K562 (cell line): ENCODE measurements at regions not wholly inside any gene's neighbourhood (a gene's known extent, or its start where the extent isn't known, plus 50 kb on each side); places are given as distances from the start of the nearest gene placed in this dataset.

ENCODE experiments used
- ATAC-seq: fragments of 200-7000 bp; cut with Tn5 transposase; 3 replicates; pipeline ENCODE4 v1.9.1; 2020; ENCODE audit warnings: moderate library complexity
- BruUV-seq: library from RNA; stranded (reverse); fragments of 400-500 nt; replicated peaks from 2 replicates; lab custom pipeline; 2021; lab: Mats Ljungman, UMichigan
- CTCF ChIA-PET: fragments of 300-600 bp; formaldehyde crosslinking; extraction: SDS; loops from one replicate; lab custom pipeline; 2021; ENCODE audit warnings: low intra/inter-chr PET ratio; lab: Yijun Ruan, JAX
- POLR2A ChIA-PET: fragments of 300-600, 350-650 bp; sonication (Branson Sonifier 250); formaldehyde crosslinking; extraction: SDS; loops from one replicate; lab custom pipeline; 2021; ENCODE audit warnings: antibody characterized with exemption, inconsistent platforms; lab: Yijun Ruan, JAX
- DNase-seq, 4 experiments: peaks; one replicate each; pipeline versions ENCODE4 v3.0.0 to v3.0.0-alpha.2; 2011 to 2018; ENCODE audit warnings: low spot score in 3 of 4, mixed read lengths in 3 of 4; ENCODE audit errors: extremely low read depth in 1 of 4
- FAIRE-seq: peaks from 2 replicates; lab custom pipeline; 2011; peaks lifted over from hg19 to GRCh38; lab: Jason Lieb, UNC
- H2AFZ ChIP-seq: 2 replicates; pipeline ENCODE4 v1.6.0; 2011; ENCODE audit warnings: low read depth, low read length, control low read depth, inconsistent platforms
- H3K27ac ChIP-seq: fragments of 200-600 bp; 3 replicates; pipeline ENCODE4 v1.8.0; 2011; ENCODE audit warnings: low read depth, mild to moderate bottlenecking, control low read depth, inconsistent platforms, low read length, moderate library complexity, mixed read lengths; ENCODE audit errors: extremely low read depth
- H3K27me3 ChIP-seq, 2 experiments: fragments of 300-600 bp in 1 of 2; 2 replicates in 1 of 2; 3 replicates in 1 of 2; pipeline versions ENCODE4 v1.6.0 to v1.8.0; 2011; ENCODE audit warnings: inconsistent platforms in 2 of 2, low read length in 2 of 2, mild to moderate bottlenecking in 1 of 2, mixed read lengths in 1 of 2, moderate library complexity in 1 of 2; ENCODE audit not compliant: control insufficient read depth in 2 of 2, insufficient read depth in 2 of 2
- H3K36me3 ChIP-seq: fragments of 300-600 bp; 3 replicates; pipeline ENCODE4 v1.8.0; 2011; ENCODE audit warnings: mild to moderate bottlenecking, low read length, inconsistent platforms; ENCODE audit not compliant: control insufficient read depth, insufficient read depth
- H3K4me1 ChIP-seq, 2 experiments: fragments of 200-600 bp in 1 of 2; replicated peaks in 1 of 2; 2 replicates in 1 of 2; 3 replicates in 1 of 2; pipeline versions ENCODE4 v1.5.1 to v1.8.0; 2011; ENCODE audit warnings: inconsistent platforms in 2 of 2, low read length in 2 of 2, mild to moderate bottlenecking in 1 of 2, mixed read lengths in 1 of 2, moderate library complexity in 1 of 2; ENCODE audit not compliant: control insufficient read depth in 2 of 2, insufficient read depth in 2 of 2
- H3K4me2 ChIP-seq: 2 replicates; pipeline ENCODE4 v1.6.1; 2011; ENCODE audit warnings: low read length, control low read depth, inconsistent platforms, mixed read lengths; ENCODE audit not compliant: insufficient read depth
- H3K4me3 ChIP-seq: fragments of 200-600 bp; sonication (generic), shearing (Covaris generic); 2 replicates; pipeline ENCODE4 v1.5.1; 2016; ENCODE audit warnings: control low read depth, inconsistent platforms
- H3K79me2 ChIP-seq: fragments of 200-600 bp; 3 replicates; pipeline ENCODE4 v1.8.0; 2011; ENCODE audit warnings: low read length, inconsistent platforms; ENCODE audit not compliant: control insufficient read depth, insufficient read depth
- H3K9ac ChIP-seq, 2 experiments: 2 replicates each; pipeline versions ENCODE4 v1.6.0 to v1.6.1; 2011; ENCODE audit warnings: low read depth in 2 of 2, low read length in 2 of 2, control low read depth in 1 of 2, inconsistent platforms in 1 of 2, mild to moderate bottlenecking in 1 of 2, mixed read lengths in 1 of 2; ENCODE audit not compliant: insufficient read depth in 1 of 2
- H3K9me1 ChIP-seq: one replicate; pipeline ENCODE4 v1.6.0; 2011; ENCODE audit warnings: inconsistent platforms, mild to moderate bottlenecking, low read length, moderate library complexity; ENCODE audit not compliant: control insufficient read depth, insufficient read depth
- H3K9me3 ChIP-seq: replicated peaks from 2 replicates; pipeline ENCODE4 v1.5.1; 2011; ENCODE audit warnings: low read depth, low read length, inconsistent platforms; ENCODE audit not compliant: control insufficient read depth, insufficient read depth
- H4K20me1 ChIP-seq: replicated peaks from 2 replicates; pipeline ENCODE4 v1.6.1; 2011; ENCODE audit warnings: low read length, inconsistent platforms, mixed read lengths; ENCODE audit not compliant: control insufficient read depth, insufficient read depth
- BRF1 ChIP-seq: IDR thresholded peaks from 3 replicates; pipeline ENCODE4 v1.6.1; 2011; ENCODE audit warnings: borderline replicate concordance, mild to moderate bottlenecking; ENCODE audit not compliant: insufficient read length; ENCODE audit errors: extremely low read depth
- CBFA2T3 ChIP-seq: fragments of 450-650 bp; IDR thresholded peaks from 2 replicates; pipeline ENCODE4 v1.6.1; 2017
- E2F1 ChIP-seq: sonication (generic); formaldehyde crosslinking; IDR thresholded peaks from 2 replicates; pipeline ENCODE4 v1.8.1; 2023; ENCODE audit warnings: mild to moderate bottlenecking, missing genetic modification reagents, moderate library complexity
- E2F4 ChIP-seq: sonication (generic); formaldehyde crosslinking; IDR thresholded peaks from 2 replicates; pipeline ENCODE4 v1.8.0; 2022; ENCODE audit warnings: mild to moderate bottlenecking, low read depth, missing genetic modification reagents
- HLTF ChIP-seq: fragments of 450-650 bp; IDR thresholded peaks from 2 replicates; pipeline ENCODE4 v1.6.1; 2016
- HNRNPL ChIP-seq: fragments of 200-400 bp; formaldehyde crosslinking; IDR thresholded peaks from 2 replicates; pipeline ENCODE4 v1.6.1; 2017; ENCODE audit warnings: low read depth, mild to moderate bottlenecking, low read length
- NFIC ChIP-seq: fragments of 450-650 bp; IDR thresholded peaks from 2 replicates; pipeline ENCODE4 v1.6.1; 2017; ENCODE audit warnings: mild to moderate bottlenecking, inconsistent platforms
- POLR2AphosphoS5 ChIP-seq: IDR thresholded peaks from 2 replicates; pipeline ENCODE4 v1.6.1; 2011; ENCODE audit warnings: mild to moderate bottlenecking, low read depth, low read length, moderate library complexity; ENCODE audit not compliant: control insufficient read depth, insufficient read depth
- PREB ChIP-seq: sonication (generic); formaldehyde crosslinking; IDR thresholded peaks from 2 replicates; pipeline ENCODE4 v1.8.1; 2023; ENCODE audit warnings: mild to moderate bottlenecking, missing genetic modification reagents
- RAD21 ChIP-seq, 2 experiments: fragments of 250-450 bp in 1 of 2; fragments of 450-650 bp in 1 of 2; sonication (Bioruptor Pico) in 1 of 2; formaldehyde crosslinking in 1 of 2; IDR thresholded peaks in 1 of 2; conservative IDR thresholded peaks in 1 of 2; 2 replicates each; pipeline versions ENCODE4 v1.4.0 to v1.8.0; 2020 to 2022; ENCODE audit warnings: mild to moderate bottlenecking in 2 of 2, moderate library complexity in 1 of 2
- TCF7 ChIP-seq: sonication (generic); IDR thresholded peaks from 2 replicates; pipeline ENCODE4 v1.6.1; 2016; ENCODE audit warnings: antibody characterized with exemption, borderline replicate concordance
- USF1 ChIP-seq: sonication (generic); formaldehyde crosslinking; IDR thresholded peaks from 2 replicates; pipeline ENCODE4 v1.9.0; 2022; ENCODE audit warnings: mild to moderate bottlenecking, missing genetic modification reagents
- ZBTB34 ChIP-seq: fragments of 250-450 bp; sonication (Bioruptor Pico); IDR thresholded peaks from 2 replicates; pipeline ENCODE4 v1.8.0; 2021; ENCODE audit warnings: mild to moderate bottlenecking, moderate library complexity
- WGBS: fragments of 100-300 bp; shearing (Covaris generic); methylation state at CpG from one replicate; pipeline ENCODE4 v1.1.6; 2016; ENCODE audit warnings: low coverage, mixed read lengths; ENCODE audit not compliant: insufficient coverage; ENCODE audit errors: missing lambda C conversion rate; 5-methylcytosine and 5-hydroxymethylcytosine counted together
- in situ Hi-C: fragments of 300-500 bp; cut with MboI; formaldehyde crosslinking; loops from 4 replicates; pipeline ENCODE4 v1.15.0; 2018; ENCODE audit warnings: inconsistent platforms, mixed read lengths
- intact Hi-C: fragments of 100-400 bp; cut with micrococcal nuclease; formaldehyde crosslinking; loops from 2 replicates; pipeline ENCODE4 v1.14.2; 2022

- POLR2A ChIA-PET: no interaction called here
- WGBS: 0% methylated on average over 3 of the region's 3 CpGs
- Histone ChIP-seq H4K20me1 (no peaks in the 10 kb centered on the region), H2AFZ (no peak overlapping the region), H3K79me2 (no peaks in the 10 kb centered on the region)
- no TSS peak for BruUV-seq
- TF ChIP-seq USF1 (CRISPR knock-in tag) (no peak), HNRNPL (no peak), PREB (CRISPR knock-in tag) (no peak), CBFA2T3 (no peak), E2F4 (CRISPR knock-in tag) (no peak), TCF7 (no peak), BRF1 (no peak), RAD21 (CRISPR knock-in tag; conservative IDR thresholded peaks at IDR 0.05 in 1 of 2, IDR thresholded peaks at IDR 0.05 in 1 of 2) (no peak), ZBTB34 (no peak), E2F1 (CRISPR knock-in tag) (no peak), NFIC (no peak), POLR2AphosphoS5 (no peak), HLTF (no peak)
- TF ChIP-seq, all 486 proteins: peak for 0
- Histone ChIP-seq H3K4me2 (no peak overlapping the region), H3K27me3 (no peaks in the 10 kb centered on the region), H3K36me3 (no peaks in the 10 kb centered on the region), H3K27ac (no peak overlapping the region), H3K4me1 (no peaks in the 10 kb centered on the region), H3K9ac (no peak overlapping the region), H3K9me1 (no peaks in the 10 kb centered on the region), H3K4me3 (no peak overlapping the region), H3K9me3 (no peaks in the 10 kb centered on the region)
- CTCF ChIA-PET: no interaction called here
- DNase-seq (no peak), FAIRE-seq (no peak), ATAC-seq (no peak)
- intact Hi-C loops: no loop called here
- in situ Hi-C loops: no loop called here
These were observed 112.5 kb downstream of the ZIC1 start for GRCh38 chr3:147521646-147522045.
